ENCODE measurements at regions not wholly inside any gene's neighbourhood (a gene's known extent, or its start where the extent isn't known, plus 50 kb on each side); places are given as distances from the start of the nearest gene placed in this dataset.

- TF ChIP-seq EZH2 (IDR thresholded peaks at IDR 0.05; ENCODE audit: insufficient read depth, low read length) (no peak), CTCF (IDR thresholded peaks at IDR 0.05; ENCODE audit: insufficient read depth, low read depth, low read length) (no peak)
- Histone ChIP-seq H3K79me2 (ENCODE audit: insufficient read depth, low read length) (no peaks in the 10 kb centered on the region), H2AFZ (ENCODE audit: low read depth, low read length) (no peak overlapping the region), H3K27me3 (ENCODE audit: insufficient read depth, low read length) (no peaks in the 10 kb centered on the region), H4K20me1 (ENCODE audit: insufficient read depth, low read length) (no peaks in the 10 kb centered on the region), H3K9ac (ENCODE audit: low read length) (no peak overlapping the region), H3K36me3 (ENCODE audit: insufficient read depth, low read length) (no peaks in the 10 kb centered on the region), H3K4me2 (ENCODE audit: low read length) (no peak overlapping the region), H3K9me3 (ENCODE audit: insufficient read depth, low read depth, low read length) (no peaks in the 10 kb centered on the region), H3K27ac (ENCODE audit: low read depth, low read length) (no peak overlapping the region), H3K4me3 (ENCODE audit: insufficient read depth, low read depth, low read length) (no peak overlapping the region), H3K4me1 (ENCODE audit: insufficient read depth, low read length) (peaks cover 19% of the 10 kb centered on the region)
- Mint-ChIP-seq H3K27ac (ENCODE audit: unreplicated experiment) (no peak overlapping the region), H3K27me3 (ENCODE audit: low read depth, unreplicated experiment) (no peaks in the 10 kb centered on the region), H3K4me3 (ENCODE audit: unreplicated experiment) (no peak overlapping the region), H3K4me1 (ENCODE audit: low read depth, unreplicated experiment) (peaks cover 25% of the 10 kb centered on the region), H3K36me3 (ENCODE audit: low read depth, unreplicated experiment) (no peaks in the 10 kb centered on the region), H3K9me3 (ENCODE audit: unreplicated experiment) (peaks cover 2% of the 10 kb centered on the region)
- DNase-seq (ENCODE audit: low read depth) (no peak), FAIRE-seq (no peak)
These were observed 78.8 kb upstream of the RND3 start for GRCh38 chr2:150566289-150566688.

- H3K27me3 ChIP-seq (ENCODE audit: insufficient read depth, low read length): no peaks in the 10 kb centered on the region
- no peaks in the 10 kb centered on the region for H3K36me3 ChIP-seq (ENCODE audit: insufficient read depth, low read length)
- Mint-ChIP-seq H3K4me3 (ENCODE audit: unreplicated experiment) (no peak overlapping the region), H3K36me3 (ENCODE audit: low read depth, unreplicated experiment) (no peaks in the 10 kb centered on the region), H3K27ac (ENCODE audit: unreplicated experiment) (peak overlapping the region; percentile 2), H3K27me3 (ENCODE audit: low read depth, unreplicated experiment) (no peaks in the 10 kb centered on the region), H3K9me3 (ENCODE audit: unreplicated experiment) (peaks cover under 1% of the 10 kb centered on the region), H3K4me1 (ENCODE audit: low read depth, unreplicated experiment) (peaks cover 4% of the 10 kb centered on the region)
- H3K9me3 ChIP-seq (ENCODE audit: insufficient read depth, low read depth, low read length): no peaks in the 10 kb centered on the region
- no peak overlapping the region for H3K27ac ChIP-seq (ENCODE audit: low read depth, low read length)
- H2AFZ ChIP-seq (ENCODE audit: low read depth, low read length): no peak overlapping the region
- H3K4me2 ChIP-seq (ENCODE audit: low read length): no peak overlapping the region
- no peak overlapping the region for H3K9ac ChIP-seq (ENCODE audit: low read length)
- H3K79me2 ChIP-seq (ENCODE audit: insufficient read depth, low read length): no peaks in the 10 kb centered on the region
- no peak for DNase-seq (ENCODE audit: low read depth)
- no peak overlapping the region for H3K4me3 ChIP-seq (ENCODE audit: insufficient read depth, low read depth, low read length)
- no peak for FAIRE-seq
- no peaks in the 10 kb centered on the region for H4K20me1 ChIP-seq (ENCODE audit: insufficient read depth, low read length)
- no peak for TF ChIP-seq CTCF (IDR thresholded peaks at IDR 0.05; ENCODE audit: insufficient read depth, low read depth, low read length)
- TF ChIP-seq EZH2 (IDR thresholded peaks at IDR 0.05; ENCODE audit: insufficient read depth, low read length): no peak
- H3K4me1 ChIP-seq (ENCODE audit: insufficient read depth, low read length): no peaks in the 10 kb centered on the region
These were observed 73.6 kb upstream of the RND3 start for GRCh38 chr2:150561076-150561475.

- Histone ChIP-seq H3K9ac (ENCODE audit: low read length) (no peak overlapping the region), H2AFZ (ENCODE audit: low read depth, low read length) (no peak overlapping the region), H3K4me1 (ENCODE audit: insufficient read depth, low read length) (no peaks in the 10 kb centered on the region), H3K36me3 (ENCODE audit: insufficient read depth, low read length) (no peaks in the 10 kb centered on the region), H3K27me3 (ENCODE audit: insufficient read depth, low read length) (no peaks in the 10 kb centered on the region), H3K4me3 (ENCODE audit: insufficient read depth, low read depth, low read length) (no peak overlapping the region), H3K9me3 (ENCODE audit: insufficient read depth, low read depth, low read length) (no peaks in the 10 kb centered on the region), H4K20me1 (ENCODE audit: insufficient read depth, low read length) (no peaks in the 10 kb centered on the region), H3K4me2 (ENCODE audit: low read length) (no peak overlapping the region), H3K79me2 (ENCODE audit: insufficient read depth, low read length) (no peaks in the 10 kb centered on the region), H3K27ac (ENCODE audit: low read depth, low read length) (no peak overlapping the region)
- Mint-ChIP-seq H3K27ac (ENCODE audit: unreplicated experiment) (no peak overlapping the region), H3K36me3 (ENCODE audit: low read depth, unreplicated experiment) (no peaks in the 10 kb centered on the region), H3K4me1 (ENCODE audit: low read depth, unreplicated experiment) (peaks cover 21% of the 10 kb centered on the region), H3K4me3 (ENCODE audit: unreplicated experiment) (no peak overlapping the region), H3K9me3 (ENCODE audit: unreplicated experiment) (no peaks in the 10 kb centered on the region), H3K27me3 (ENCODE audit: low read depth, unreplicated experiment) (no peaks in the 10 kb centered on the region)
- FAIRE-seq (no peak), DNase-seq (ENCODE audit: low read depth) (no peak)
- TF ChIP-seq CTCF (IDR thresholded peaks at IDR 0.05; ENCODE audit: insufficient read depth, low read depth, low read length): no peak
These were observed 69.6 kb upstream of the RND3 start for GRCh38 chr2:150557020-150557600.

All from astrocyte (in vitro differentiated cells and primary cell).